Mucosa of descending colon (tissue), 3 donors: ENCODE measurements at regions not wholly inside any gene's neighbourhood (a gene's known extent, or its start where the extent isn't known, plus 50 kb on each side); places are given as distances from the start of the nearest gene placed in this dataset.

Experiments used
- ATAC-seq: fragments of 200-7000 bp; cut with Tn5 transposase; one replicate; pipeline ENCODE4 v1.9.1; 2020; ENCODE audit warnings: mild to moderate bottlenecking, moderate library complexity
- DNase-seq, 3 donors: peaks; one replicate each; pipeline ENCODE4 v3.0.0-alpha.2; 2020
- H3K36me3 ChIP-seq: fragments of 200-600 bp; one replicate; pipeline ENCODE4 v1.8.0; 2021; ENCODE audit warnings: low read depth, mild to moderate bottlenecking
- H3K4me1 ChIP-seq: fragments of 200-600 bp; one replicate; pipeline ENCODE4 v1.8.0; 2021; ENCODE audit warnings: low read depth, mild to moderate bottlenecking
- H3K4me3 ChIP-seq: fragments of 200-600 bp; one replicate; pipeline ENCODE4 v1.8.0; 2021; ENCODE audit warnings: mild to moderate bottlenecking
- H3K9me3 ChIP-seq: fragments of 200-600 bp; one replicate; pipeline ENCODE4 v1.8.0; 2021; ENCODE audit warnings: mild to moderate bottlenecking
- CTCF ChIP-seq: fragments of 200-600 bp; IDR thresholded peaks from one replicate; pipeline ENCODE4 v1.8.0; 2022; ENCODE audit warnings: antibody characterized with exemption, mild to moderate bottlenecking
- intact Hi-C, 2 donors: fragments of 100-400 bp; cut with DNase I in 1 of 2; cut with micrococcal nuclease in 1 of 2; formaldehyde crosslinking; loops; one replicate each; pipeline versions ENCODE4 v1.11.0 to v1.11.1; 2022; cut with DNase I, micrococcal nuclease
- donor health status: DM: no; HTN: no; CAD: no; lungs with moderate emphysema.
- donor health status: DM: no; HTN: no; CAD: no.
- donor health status: DM: no; HTN: yes; CAD: no.

- no peak overlapping the region for H3K4me3 ChIP-seq
- H3K9me3 ChIP-seq: no peaks in the 10 kb centered on the region
- H3K36me3 ChIP-seq: no peaks in the 10 kb centered on the region
- DNase-seq: no peak
- H3K4me1 ChIP-seq: no peaks in the 10 kb centered on the region
- intact Hi-C loops: no loop called here
- ATAC-seq: no peak
- no peak for TF ChIP-seq CTCF
Observed at GRCh38 chr4:181006499-181007260, 1236.5 kb upstream of the TENM3 start.

DNA sequence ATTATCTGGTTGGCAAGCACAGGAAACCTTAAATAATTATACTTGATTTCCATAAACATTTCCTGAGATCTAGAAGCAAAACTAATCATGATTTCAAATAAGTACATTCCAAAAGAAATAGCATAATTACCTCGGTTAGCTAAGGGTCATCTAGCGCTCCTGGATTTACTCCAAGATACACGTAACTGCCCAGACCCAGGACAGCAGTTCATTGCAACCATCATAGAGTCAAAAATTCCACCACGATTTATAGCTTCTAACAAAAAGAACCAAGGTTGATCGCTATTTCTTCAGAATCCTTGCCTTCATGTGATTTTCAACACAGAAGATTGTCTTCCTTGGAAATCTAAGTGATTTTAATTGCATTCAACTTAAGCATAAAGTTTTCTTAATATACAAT is 1235.5 kb upstream of the TENM3 start:
- no peak for TF ChIP-seq CTCF
- no peaks in the 10 kb centered on the region for H3K9me3 ChIP-seq
- ATAC-seq: no peak
- no peak for DNase-seq
- no peaks in the 10 kb centered on the region for H3K4me1 ChIP-seq
- intact Hi-C loops: no loop called here
- no peaks in the 10 kb centered on the region for H3K36me3 ChIP-seq
- no peak overlapping the region for H3K4me3 ChIP-seq

DNA sequence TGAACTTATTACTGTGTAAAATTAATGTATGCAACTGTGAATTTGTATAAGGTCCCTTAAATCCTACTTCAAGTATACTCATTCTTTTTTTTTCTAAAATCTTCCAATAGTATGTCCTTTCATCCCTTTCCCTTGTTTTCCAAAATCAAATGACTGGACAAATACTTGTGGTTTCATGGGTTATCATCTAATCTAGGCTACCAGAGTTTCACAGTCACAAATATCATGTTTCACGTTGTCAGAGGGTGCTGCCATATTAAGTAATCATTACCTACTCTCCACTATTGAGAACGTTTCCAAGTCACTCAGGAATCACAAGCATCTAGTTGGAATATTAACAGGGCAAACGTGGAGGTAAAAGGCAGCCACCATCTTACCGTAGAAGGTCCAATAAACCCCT is 1235.0 kb upstream of the TENM3 start:
- DNase-seq: no peak
- Histone ChIP-seq H3K4me1 (no peaks in the 10 kb centered on the region), H3K4me3 (no peak overlapping the region), H3K36me3 (no peaks in the 10 kb centered on the region), H3K9me3 (no peaks in the 10 kb centered on the region)
- TF ChIP-seq CTCF: no peak
- intact Hi-C loops: no loop called here
- ATAC-seq: no peak

DNA sequence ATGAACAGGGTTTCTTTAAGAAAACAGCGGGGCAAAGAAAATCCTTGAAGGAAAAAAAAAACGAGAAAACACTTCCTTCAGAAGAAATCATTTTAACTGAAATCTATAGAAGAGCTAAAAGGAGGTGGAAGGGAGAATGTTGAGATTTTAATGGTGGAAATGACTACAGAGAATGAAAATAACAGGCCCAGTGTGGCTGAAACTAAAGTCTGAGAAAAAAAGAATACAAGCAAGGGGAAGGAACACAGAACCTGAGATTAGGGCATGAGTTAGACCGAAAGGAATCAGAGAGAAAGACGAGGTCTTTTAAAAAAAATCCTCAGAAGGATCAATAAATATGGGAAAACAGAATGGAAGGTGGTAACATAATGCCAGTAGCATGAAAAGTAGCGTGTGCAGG is 1230.0 kb upstream of the TENM3 start:
- Histone ChIP-seq H3K9me3 (no peaks in the 10 kb centered on the region), H3K36me3 (no peaks in the 10 kb centered on the region), H3K4me1 (no peaks in the 10 kb centered on the region), H3K4me3 (no peak overlapping the region)
- no peak for TF ChIP-seq CTCF
- intact Hi-C loops: no loop called here
- DNase-seq (no peak), ATAC-seq (no peak)

GRCh38 chr4:181017038-181017437 is 1226.2 kb upstream of the TENM3 start:
- no peak for DNase-seq
- intact Hi-C loops: no loop called here
- no peak for TF ChIP-seq CTCF

DNA sequence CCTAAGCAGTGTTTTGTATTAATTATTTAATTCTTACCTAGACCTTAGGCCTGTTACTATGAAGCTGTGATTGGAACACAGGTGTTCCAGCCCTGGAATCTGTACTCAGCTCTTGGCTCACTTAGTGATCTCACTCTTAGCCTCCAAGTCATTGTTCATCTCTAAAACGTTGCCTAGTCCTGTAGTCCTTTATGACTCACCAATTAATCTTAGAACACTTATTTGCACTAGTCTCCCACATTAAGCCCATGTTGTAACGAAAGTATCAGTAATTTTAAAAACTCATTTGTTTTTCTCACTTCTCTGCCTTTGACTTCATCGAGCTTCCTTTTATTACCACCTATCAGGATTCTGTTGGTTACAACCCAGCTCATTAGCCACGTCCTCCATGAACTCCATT is 1224.7 kb upstream of the TENM3 start:
- Histone ChIP-seq H3K36me3 (no peaks in the 10 kb centered on the region), H3K4me1 (no peaks in the 10 kb centered on the region), H3K9me3 (no peaks in the 10 kb centered on the region), H3K4me3 (no peak overlapping the region)
- ATAC-seq: no peak
- intact Hi-C loops: no loop called here
- no peak for TF ChIP-seq CTCF
- no peak for DNase-seq

More at GRCh38 chr4:181017038-181017437, 1226.2 kb upstream of the TENM3 start:
- Histone ChIP-seq H3K4me1 (no peaks in the 10 kb centered on the region), H3K4me3 (no peak overlapping the region), H3K9me3 (no peaks in the 10 kb centered on the region), H3K36me3 (no peaks in the 10 kb centered on the region)
- no peak for ATAC-seq
